GM18502 (cell line): ENCODE measurements at regions not wholly inside any gene's neighbourhood (a gene's known extent, or its start where the extent isn't known, plus 50 kb on each side); places are given as distances from the start of the nearest gene placed in this dataset.
A peak's percentile ranks its signal among the peaks of the same experiment; 100 is the strongest.

Experiments
- ATAC-seq: cut with Tn5 transposase; IDR thresholded peaks from one replicate; pipeline ENCODE4 v1.9.1; 2021; ENCODE audit warnings: mild to moderate bottlenecking; ENCODE audit not compliant: unreplicated experiment, poor library complexity

DNA sequence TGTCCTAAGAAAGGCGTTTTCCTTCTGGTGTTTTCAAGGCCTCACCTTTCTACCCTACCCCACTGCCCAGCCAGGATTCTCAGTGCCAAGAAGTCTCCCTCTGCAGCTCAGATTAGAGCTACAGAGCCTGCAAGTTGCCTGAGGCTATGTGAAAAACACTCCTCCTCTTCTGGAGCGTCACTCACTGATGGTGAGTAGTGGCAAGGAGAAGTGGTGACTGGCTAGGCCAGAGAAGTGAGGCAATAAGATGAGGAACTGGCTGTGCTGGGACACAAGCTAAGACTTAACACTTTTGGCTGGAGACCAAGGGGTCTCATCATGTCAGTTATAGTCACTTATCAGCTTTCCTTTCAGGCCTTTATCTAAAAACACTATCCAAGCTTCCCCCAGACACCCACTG is 86.7 kb upstream of the PRKAR2B start:
- ATAC-seq: no peak

- ATAC-seq: peak; percentile 62
Measured at GRCh38 chr7:106959753-106960152, 84.8 kb upstream of the PRKAR2B start.

DNA sequence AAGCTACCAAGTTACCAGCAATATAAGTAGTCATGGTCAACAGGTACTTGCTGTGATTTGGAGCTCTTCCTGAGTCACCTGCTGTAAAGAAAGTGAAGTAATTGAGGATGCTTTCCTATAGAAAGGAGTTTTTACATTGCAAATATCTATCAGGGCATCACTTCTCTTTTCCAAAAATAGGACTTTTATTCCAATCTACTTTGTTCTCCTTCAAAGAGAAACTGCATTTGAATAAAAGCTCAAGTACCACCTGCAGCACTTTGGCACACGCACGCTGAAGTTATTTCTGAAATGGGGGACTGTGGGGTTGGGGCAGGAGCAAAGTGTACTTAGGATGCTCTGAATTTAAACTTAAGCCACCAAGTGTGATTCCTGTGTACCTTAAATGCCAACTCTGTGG is 81.8 kb upstream of the PRKAR2B start:
- ATAC-seq: no peak

- no peak for ATAC-seq
Measured at GRCh38 chr7:106964466-106964865, 80.0 kb upstream of the PRKAR2B start.

DNA sequence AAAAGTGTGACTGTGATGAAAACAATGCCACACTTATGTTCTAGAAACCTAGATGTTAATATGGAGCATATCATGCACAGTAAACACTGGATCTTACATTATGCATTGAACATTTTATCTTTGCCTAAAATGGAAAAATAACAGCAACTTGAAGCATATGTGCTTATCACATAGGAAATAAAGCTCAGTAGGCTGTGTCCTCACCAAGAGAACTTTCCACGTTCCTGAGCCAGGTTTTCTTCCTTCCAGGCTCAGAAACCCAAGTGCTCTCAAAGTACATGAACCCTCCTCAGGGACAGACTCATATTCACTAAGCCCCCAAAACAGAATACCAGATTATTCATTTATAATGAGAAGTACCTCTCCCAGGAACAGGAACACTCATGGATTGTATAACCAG is 79.4 kb upstream of the PRKAR2B start:
- no peak for ATAC-seq

DNA sequence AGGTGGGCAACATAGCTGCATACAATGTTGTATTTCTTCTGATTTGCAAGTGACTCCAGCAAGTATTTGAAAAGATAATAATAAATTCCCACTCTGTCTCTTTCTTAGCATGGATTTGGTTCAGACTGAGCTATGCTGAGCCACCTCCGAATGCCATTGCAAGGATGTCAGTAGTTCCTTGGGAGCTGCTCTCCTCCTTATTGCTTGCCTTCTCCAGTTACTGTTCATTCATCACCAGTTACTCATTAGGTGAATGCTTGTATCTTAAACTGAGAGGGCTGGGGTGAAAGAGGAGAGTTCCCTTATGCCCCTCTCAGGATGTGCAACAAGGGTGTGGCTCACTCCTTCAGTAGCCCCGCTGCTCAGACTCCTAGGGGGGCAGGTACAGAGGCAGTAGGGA is 78.4 kb upstream of the PRKAR2B start:
- no peak for ATAC-seq

DNA sequence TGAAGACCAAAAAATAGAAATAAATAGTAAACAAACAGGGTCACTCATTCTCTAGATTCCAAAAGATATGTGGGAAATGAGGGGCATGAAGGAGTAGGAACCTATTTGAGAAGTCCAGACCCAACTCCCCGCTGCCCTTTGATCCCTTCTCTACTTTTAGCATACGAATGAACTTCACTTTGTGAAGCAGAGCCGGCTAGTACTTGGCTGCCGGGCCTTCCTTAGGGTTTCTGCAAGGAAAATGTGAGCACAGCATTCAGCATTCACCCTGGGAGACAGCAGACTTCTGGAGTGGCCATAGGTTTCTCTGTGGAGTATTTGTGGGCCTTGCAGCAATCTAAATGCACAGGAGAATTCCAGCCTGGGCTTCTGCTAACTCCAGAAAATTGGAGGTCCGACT is 76.3 kb upstream of the PRKAR2B start:
- ATAC-seq: no peak

DNA sequence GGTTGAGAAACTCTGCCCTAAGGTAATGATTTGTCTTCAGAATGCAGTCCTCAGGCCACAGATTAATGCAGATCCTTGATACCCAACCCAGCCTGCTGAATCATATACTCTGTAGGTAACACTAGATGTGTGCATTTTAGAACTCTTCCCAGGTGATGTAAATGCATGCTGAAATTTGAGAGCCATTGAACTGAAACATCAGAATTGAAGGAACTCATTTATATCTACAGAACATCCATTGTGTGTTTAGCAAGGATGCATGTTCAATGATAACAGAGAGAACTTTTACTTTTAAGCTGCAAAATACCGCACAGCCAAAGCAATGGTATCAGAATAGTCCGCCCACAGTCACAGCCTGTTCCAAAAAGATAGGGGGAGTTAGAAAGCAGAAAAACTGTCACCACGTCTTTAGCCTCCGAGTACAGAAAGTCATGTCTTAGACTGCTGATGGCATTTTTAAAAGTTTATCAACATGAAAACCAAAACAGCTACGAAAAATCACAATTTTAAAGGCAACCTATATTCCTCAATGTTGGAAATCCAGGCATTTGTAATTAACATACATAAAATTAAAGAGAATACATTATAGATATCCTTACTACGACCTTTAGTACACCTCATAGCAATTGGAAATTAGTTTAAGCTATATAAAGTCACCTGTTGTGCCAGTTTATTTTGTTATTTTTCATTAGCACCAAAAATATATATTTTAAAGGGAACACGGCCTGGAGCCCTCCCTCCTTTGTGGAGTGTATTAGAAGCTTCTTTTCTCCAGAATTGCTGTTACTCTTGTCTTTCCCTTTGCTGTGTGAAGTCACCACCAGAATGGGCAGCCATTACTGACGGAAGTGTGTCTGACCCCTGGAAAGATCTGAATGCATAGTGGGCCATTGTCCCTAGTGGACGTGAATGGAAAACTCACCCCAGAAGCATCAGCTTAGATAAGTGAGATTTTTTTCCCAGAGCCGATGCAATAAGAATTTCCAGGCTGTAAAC is 65.8 kb upstream of the PRKAR2B start:
- no peak for ATAC-seq

GRCh38 chr7:106979551-106980357 is 64.8 kb upstream of the PRKAR2B start:
- no peak for ATAC-seq

GRCh38 chr7:106980358-106980685 is 64.2 kb upstream of the PRKAR2B start:
- no peak for ATAC-seq

DNA sequence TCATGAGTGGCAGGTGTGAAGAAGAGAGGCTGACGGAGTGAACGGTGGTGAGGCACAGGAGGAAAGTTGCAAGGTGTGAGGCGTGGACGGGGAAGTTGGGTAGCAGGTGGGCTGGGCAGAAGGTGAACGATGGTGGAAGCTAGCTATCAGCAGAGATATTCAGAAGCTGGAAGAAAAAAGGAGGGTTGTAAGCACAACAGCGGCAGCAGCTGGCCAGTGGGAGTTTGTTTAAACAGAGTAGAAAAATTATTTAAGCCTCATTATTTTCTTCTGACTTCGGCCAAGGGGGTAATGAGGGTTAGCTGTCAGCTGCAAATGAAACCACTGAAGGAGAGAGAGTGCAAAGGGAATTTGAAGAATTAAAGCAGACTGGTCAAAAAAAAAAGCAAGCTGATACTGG is 62.1 kb upstream of the PRKAR2B start:
- ATAC-seq: no peak

- no peak for ATAC-seq
Measured at GRCh38 chr7:106984034-106984433, 60.5 kb upstream of the PRKAR2B start.

DNA sequence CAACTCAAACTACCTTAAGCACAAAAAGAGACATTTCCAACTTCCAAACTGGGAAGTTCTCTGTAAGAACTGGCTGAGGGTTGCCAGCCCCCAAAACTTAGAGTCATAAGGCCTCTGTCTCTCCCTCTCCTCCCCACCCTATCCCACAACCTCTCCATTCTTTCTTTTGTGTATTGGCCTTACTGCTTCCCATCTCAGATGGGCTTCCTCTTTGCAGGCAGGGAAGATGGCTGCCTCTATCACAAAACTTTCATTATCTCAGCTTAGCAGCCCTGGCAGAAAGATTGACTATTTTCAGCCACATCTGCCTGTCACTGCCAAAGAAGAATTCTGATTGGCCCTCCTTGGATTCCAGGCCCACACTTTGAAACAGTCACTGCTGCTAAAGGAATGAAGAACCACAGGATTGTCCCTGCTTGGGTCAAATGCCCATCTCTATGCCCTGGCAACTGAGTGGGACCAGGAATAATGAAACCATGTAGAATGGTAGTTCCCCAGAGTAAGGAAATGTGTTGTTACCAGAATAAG is 58.0 kb upstream of the PRKAR2B start:
- ATAC-seq: no peak

GRCh38 chr7:106987777-106988176 is 56.7 kb upstream of the PRKAR2B start:
- ATAC-seq: no peak

- no peak for ATAC-seq
Measured at GRCh38 chr7:106992511-106992910, 52.0 kb upstream of the PRKAR2B start.
